ENCODE measurements at regions not wholly inside any gene's neighbourhood (a gene's known extent, or its start where the extent isn't known, plus 50 kb on each side); places are given as distances from the start of the nearest gene placed in this dataset.

- no peak for TF ChIP-seq POLR2A (IDR thresholded peaks at IDR 0.05)
- TF ChIP-seq, protein P1, sequence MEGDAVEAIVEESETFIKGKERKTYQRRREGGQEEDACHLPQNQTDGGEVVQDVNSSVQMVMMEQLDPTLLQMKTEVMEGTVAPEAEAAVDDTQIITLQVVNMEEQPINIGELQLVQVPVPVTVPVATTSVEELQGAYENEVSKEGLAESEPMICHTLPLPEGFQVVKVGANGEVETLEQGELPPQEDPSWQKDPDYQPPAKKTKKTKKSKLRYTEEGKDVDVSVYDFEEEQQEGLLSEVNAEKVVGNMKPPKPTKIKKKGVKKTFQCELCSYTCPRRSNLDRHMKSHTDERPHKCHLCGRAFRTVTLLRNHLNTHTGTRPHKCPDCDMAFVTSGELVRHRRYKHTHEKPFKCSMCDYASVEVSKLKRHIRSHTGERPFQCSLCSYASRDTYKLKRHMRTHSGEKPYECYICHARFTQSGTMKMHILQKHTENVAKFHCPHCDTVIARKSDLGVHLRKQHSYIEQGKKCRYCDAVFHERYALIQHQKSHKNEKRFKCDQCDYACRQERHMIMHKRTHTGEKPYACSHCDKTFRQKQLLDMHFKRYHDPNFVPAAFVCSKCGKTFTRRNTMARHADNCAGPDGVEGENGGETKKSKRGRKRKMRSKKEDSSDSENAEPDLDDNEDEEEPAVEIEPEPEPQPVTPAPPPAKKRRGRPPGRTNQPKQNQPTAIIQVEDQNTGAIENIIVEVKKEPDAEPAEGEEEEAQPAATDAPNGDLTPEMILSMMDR (IDR thresholded peaks at IDR 0.05): no peak
Measured at GRCh38 chr4:149144060-149144459, 671.6 kb downstream of the IQCM start.

Data from vagina (tissue), 2 donors.